Adrenal gland (tissue), 9 donors: ENCODE measurements at regions not wholly inside any gene's neighbourhood (a gene's known extent, or its start where the extent isn't known, plus 50 kb on each side); places are given as distances from the start of the nearest gene placed in this dataset.

Experiments
- DNase-seq, 7 donors: peaks; one replicate each; pipeline ENCODE4 v3.0.0-alpha.2; 2019 to 2020
- H3K27ac ChIP-seq, 5 donors: fragments of 200-600 bp; sonication (generic) in 4 of 5; 1 replicate in 3 of 5; 2 replicates in 2 of 5; pipeline versions ENCODE4 v1.5.1 to v1.8.0; 2016 to 2020; ENCODE audit warnings: mild to moderate bottlenecking in 1 of 5
- H3K27me3 ChIP-seq: fragments of 200-600 bp; 2 replicates; pipeline ENCODE4 v1.8.0; 2021
- H3K36me3 ChIP-seq, 2 donors: fragments of 200-600 bp; replicated peaks in 1 of 2; 1 replicate in 1 of 2; 2 replicates in 1 of 2; pipeline versions ENCODE4 v1.5.1 to v1.8.0; 2018 to 2022
- H3K4me1 ChIP-seq, 2 donors: fragments of 200-600 bp; replicated peaks in 1 of 2; 1 replicate in 1 of 2; 2 replicates in 1 of 2; pipeline versions ENCODE4 v1.5.1 to v1.8.0; 2018 to 2021
- H3K4me3 ChIP-seq, 4 donors: fragments of 200-600 bp; sonication (generic) in 3 of 4; one replicate each; pipeline ENCODE4 v1.5.1; 2016 to 2018
- H3K9me3 ChIP-seq, 3 donors: fragments of 200-600 bp; sonication (generic) in 1 of 3; replicated peaks in 1 of 3; 1 replicate in 2 of 3; 2 replicates in 1 of 3; pipeline versions ENCODE4 v1.5.1 to v1.8.0; 2016 to 2021
- CTCF ChIP-seq, 6 experiments: fragments of 450-650 bp in 4 of 6; fragments of 200-600 bp in 2 of 6; sonication (generic) in 1 of 6; IDR thresholded peaks; 1 replicate in 5 of 6; 2 replicates in 1 of 6; pipeline versions ENCODE4 v1.5.1 to v1.8.0; 2016 to 2021; ENCODE audit warnings: antibody characterized with exemption in 6 of 6, mild to moderate bottlenecking in 2 of 6, moderate library complexity in 1 of 6
- POLR2A ChIP-seq, 2 donors: fragments of 450-650 bp; IDR thresholded peaks; one replicate each; pipeline ENCODE4 v1.6.1; 2017; ENCODE audit warnings: antibody characterized with exemption in 2 of 2, mild to moderate bottlenecking in 2 of 2, moderate library complexity in 1 of 2
- WGBS, 4 donors: extraction: QIAGEN DNeasy Blood & Tissue Kit in 2 of 4; methylation state at CpG; one replicate each; pipeline versions ENCODE4 v1.1.5 to v1.1.7; 2013 to 2017; 5-methylcytosine and 5-hydroxymethylcytosine counted together
- intact Hi-C, 2 donors: fragments of 100-400 bp; cut with DNase I; formaldehyde crosslinking; loops; one replicate each; pipeline versions ENCODE4 v1.14.1 to v1.15.0; 2022 to 2023
- donor health status: healthy with polysubstance abuse.
- donor health status: Bipolar disorder and iron deficiency.
- donor health status: DM: yes; HTN: yes; CAD: no.
- donor health status: DM: no; HTN: no; CAD: no.
- donor health status: DM: no; HTN: no; CAD: no.

DNA sequence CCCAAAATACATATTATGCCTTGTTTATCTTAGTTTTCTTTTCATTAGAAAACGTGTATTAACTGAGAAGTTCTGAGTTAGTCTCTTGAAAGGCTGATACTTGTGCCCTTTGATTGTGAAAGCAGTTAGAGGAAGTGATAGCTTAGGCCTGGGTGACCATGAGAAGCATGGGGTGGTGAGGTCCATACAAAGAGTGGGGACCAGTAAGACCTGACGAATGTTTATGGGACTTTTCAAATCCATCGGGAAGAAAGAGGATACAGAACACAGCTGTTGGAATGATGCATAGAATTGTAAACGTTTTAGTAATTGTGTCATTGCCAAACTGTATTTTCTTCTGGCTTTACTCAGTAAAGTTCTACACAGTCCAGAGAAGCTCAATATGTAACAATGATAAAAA, 259.8 kb downstream of the LMO4 start:
- Histone ChIP-seq H3K36me3 (no peaks in the 10 kb centered on the region), H3K27me3 (no peaks in the 10 kb centered on the region), H3K27ac (no peak overlapping the region), H3K4me3 (no peak overlapping the region), H3K9me3 (no peaks in the 10 kb centered on the region), H3K4me1 (no peaks in the 10 kb centered on the region)
- 39 to 48% (median 47%) methylated on average over 4 of the region's 4 CpGs for WGBS, 4 donors
- TF ChIP-seq POLR2A (IDR thresholded peaks at IDR 0.05) (no peak), CTCF (IDR thresholded peaks at IDR 0.05) (no peak)
- no peak for DNase-seq
- intact Hi-C loops, result no loop called here

GRCh38 chr1:87591492-87591891, 262.8 kb downstream of the LMO4 start:
- TF ChIP-seq POLR2A (IDR thresholded peaks at IDR 0.05) (no peak), CTCF (IDR thresholded peaks at IDR 0.05) (no peak)
- intact Hi-C loops, result no loop called here

GRCh38 chr1:87592156-87592555, 263.5 kb downstream of the LMO4 start:
- no peaks in the 10 kb centered on the region for H3K27me3 ChIP-seq
- DNase-seq, result no peak
- no peak overlapping the region for H3K27ac ChIP-seq
- H3K36me3 ChIP-seq, result no peaks in the 10 kb centered on the region
- intact Hi-C loops, result no loop called here
- H3K4me3 ChIP-seq, result no peak overlapping the region
- no peaks in the 10 kb centered on the region for H3K4me1 ChIP-seq
- WGBS, 4 donors, result 81 to 95% (median 88%) methylated on average over 2 of the region's 2 CpGs
- TF ChIP-seq CTCF (IDR thresholded peaks at IDR 0.05) (no peak), POLR2A (IDR thresholded peaks at IDR 0.05) (no peak)
- no peaks in the 10 kb centered on the region for H3K9me3 ChIP-seq

More at GRCh38 chr1:87591492-87591891, 262.8 kb downstream of the LMO4 start:
- Histone ChIP-seq H3K36me3 (no peaks in the 10 kb centered on the region), H3K9me3 (no peaks in the 10 kb centered on the region), H3K4me3 (no peak overlapping the region), H3K27ac (no peak overlapping the region), H3K4me1 (no peaks in the 10 kb centered on the region), H3K27me3 (no peaks in the 10 kb centered on the region)
- DNase-seq, result no peak
- WGBS, 4 donors, result 66 to 73% (median 72%) methylated on average over 6 of the region's 6 CpGs

DNA sequence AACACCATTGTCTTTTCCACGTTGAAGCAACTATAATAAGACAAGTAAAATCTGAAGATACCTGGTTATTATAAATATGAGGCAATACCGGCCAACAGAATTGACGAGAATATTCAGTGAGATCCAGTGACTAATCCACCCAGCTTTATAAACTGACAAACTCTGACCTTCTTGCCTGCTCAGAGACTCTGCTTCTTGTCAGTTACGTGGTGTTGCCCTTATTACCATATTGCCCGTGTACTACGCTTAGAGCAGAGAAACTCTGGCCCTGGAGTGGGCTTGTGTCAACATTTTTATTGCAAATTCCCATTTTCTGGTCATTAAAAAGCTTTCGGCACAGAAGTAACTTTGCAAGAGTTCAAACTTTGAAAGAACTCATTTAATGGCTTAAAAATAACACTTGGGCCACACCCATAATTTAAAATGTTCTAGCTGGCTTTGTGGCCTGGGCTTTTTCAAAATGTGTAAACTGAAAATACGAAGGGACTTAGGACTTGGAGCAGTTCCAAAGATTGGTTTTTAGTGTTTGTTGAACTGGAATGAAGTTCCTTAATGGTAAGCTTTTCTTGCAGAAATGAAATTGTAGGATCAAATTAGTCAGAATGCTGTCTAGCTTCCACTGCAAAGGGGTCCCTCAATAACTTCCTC, 266.2 kb downstream of the LMO4 start:
- intact Hi-C loops, result no loop called here
- 61 to 80% (median 66%) methylated on average over 8 of the region's 8 CpGs for WGBS, 4 donors
- no peaks in the 10 kb centered on the region for H3K36me3 ChIP-seq
- H3K9me3 ChIP-seq, result no peaks in the 10 kb centered on the region
- H3K27me3 ChIP-seq, result no peaks in the 10 kb centered on the region
- no peak for TF ChIP-seq CTCF (IDR thresholded peaks at IDR 0.05)
- no peak for TF ChIP-seq POLR2A (IDR thresholded peaks at IDR 0.05)
- H3K27ac ChIP-seq, result no peak overlapping the region
- no peaks in the 10 kb centered on the region for H3K4me1 ChIP-seq
- DNase-seq, result no peak
- no peak overlapping the region for H3K4me3 ChIP-seq
